ENCODE measurements at regions not wholly inside any gene's neighbourhood (a gene's known extent, or its start where the extent isn't known, plus 50 kb on each side); places are given as distances from the start of the nearest gene placed in this dataset.
"Not testable (repeated sequence)": the region's sequence is repeated elsewhere in the genome, so short reads cannot be mapped to it uniquely, and the experiment has no call there.

DNA sequence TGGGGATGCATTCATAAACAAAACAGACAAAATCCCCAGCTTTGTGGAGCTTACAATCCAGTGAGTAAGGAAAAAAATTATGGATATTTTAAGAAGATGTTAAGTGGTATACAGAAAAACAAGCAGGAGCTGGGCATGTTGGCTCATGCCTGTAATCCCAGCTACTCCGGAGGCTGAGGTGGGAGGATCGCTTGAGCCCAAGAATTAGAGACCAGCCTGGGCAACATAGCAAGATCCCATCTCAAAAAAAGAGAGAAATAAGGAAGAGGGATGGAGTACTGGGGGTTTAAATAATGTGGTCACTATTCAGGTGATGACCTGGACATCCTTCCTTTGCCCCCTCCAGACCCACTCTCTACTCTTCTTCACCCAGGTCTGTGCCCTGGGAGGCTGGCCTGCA lies 55.0 kb upstream of the MDGA1 start:
- Mint-ChIP-seq H3K36me3 (ENCODE audit: unreplicated experiment) (peaks cover 5% of the 10 kb centered on the region), H3K27me3 (ENCODE audit: unreplicated experiment) (peaks cover 7% of the 10 kb centered on the region)

DNA sequence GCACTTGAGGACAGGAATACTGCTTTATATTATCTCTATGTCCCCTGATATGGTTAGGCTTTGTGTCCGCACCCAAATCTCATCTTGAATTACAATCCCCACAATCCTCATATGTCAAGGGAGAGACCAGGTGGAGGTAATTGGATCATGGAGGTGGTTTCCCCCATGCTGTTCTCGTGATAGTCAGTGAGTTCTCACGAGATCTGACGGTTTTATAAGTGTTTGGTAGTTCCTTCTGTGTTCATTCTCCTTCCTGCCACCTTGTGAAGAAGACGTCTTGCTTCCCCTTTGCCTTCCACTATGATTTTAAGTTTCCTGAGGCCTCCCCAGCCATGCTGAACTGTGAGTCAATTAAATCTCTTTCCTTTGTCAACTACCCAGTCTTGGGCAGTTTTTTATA lies 51.7 kb upstream of the MDGA1 start:
- not testable (repeated sequence) for DNase-seq; H3K4me1 Mint-ChIP-seq (ENCODE audit: low read depth, unreplicated experiment); H3K36me3 Mint-ChIP-seq (ENCODE audit: unreplicated experiment); H3K9me3 Mint-ChIP-seq (ENCODE audit: unreplicated experiment); H3K27ac Mint-ChIP-seq (ENCODE audit: unreplicated experiment); H3K27me3 Mint-ChIP-seq (ENCODE audit: unreplicated experiment); H3K4me3 Mint-ChIP-seq (ENCODE audit: unreplicated experiment)

More for the DNA sequence above, 55.0 kb upstream of the MDGA1 start:
- H3K4me3 Mint-ChIP-seq (ENCODE audit: unreplicated experiment), result no peak overlapping the region
- H3K27ac Mint-ChIP-seq (ENCODE audit: unreplicated experiment), result no peak overlapping the region
- TF ChIP-seq, protein P1, sequence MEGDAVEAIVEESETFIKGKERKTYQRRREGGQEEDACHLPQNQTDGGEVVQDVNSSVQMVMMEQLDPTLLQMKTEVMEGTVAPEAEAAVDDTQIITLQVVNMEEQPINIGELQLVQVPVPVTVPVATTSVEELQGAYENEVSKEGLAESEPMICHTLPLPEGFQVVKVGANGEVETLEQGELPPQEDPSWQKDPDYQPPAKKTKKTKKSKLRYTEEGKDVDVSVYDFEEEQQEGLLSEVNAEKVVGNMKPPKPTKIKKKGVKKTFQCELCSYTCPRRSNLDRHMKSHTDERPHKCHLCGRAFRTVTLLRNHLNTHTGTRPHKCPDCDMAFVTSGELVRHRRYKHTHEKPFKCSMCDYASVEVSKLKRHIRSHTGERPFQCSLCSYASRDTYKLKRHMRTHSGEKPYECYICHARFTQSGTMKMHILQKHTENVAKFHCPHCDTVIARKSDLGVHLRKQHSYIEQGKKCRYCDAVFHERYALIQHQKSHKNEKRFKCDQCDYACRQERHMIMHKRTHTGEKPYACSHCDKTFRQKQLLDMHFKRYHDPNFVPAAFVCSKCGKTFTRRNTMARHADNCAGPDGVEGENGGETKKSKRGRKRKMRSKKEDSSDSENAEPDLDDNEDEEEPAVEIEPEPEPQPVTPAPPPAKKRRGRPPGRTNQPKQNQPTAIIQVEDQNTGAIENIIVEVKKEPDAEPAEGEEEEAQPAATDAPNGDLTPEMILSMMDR (IDR thresholded peaks at IDR 0.05; ENCODE audit: partially characterized antibody, unreplicated experiment), result no peak
- peaks cover 5% of the 10 kb centered on the region for H3K4me1 Mint-ChIP-seq (ENCODE audit: low read depth, unreplicated experiment)
- no peak for DNase-seq
- peaks cover 6% of the 10 kb centered on the region for H3K9me3 Mint-ChIP-seq (ENCODE audit: unreplicated experiment)

DNA sequence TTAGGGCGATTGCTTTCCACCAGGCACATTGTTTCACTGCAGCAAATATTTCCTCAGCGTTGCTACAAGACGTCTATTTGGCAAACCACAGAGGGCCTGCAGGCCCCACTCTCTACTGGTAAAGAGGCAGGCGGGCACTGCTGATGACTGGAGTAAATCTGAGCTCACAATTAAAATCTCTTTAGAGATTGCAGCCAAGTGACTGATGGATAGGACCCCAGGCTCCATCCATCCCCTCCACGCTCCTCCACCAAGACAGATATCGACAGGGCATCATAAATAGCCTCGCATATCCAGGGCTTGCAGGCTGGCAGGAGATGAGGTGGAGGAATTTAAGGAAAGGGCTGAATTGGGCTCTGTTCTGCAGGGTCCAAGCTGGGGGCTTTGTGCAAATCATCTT lies 50.4 kb upstream of the MDGA1 start:
- Mint-ChIP-seq H3K4me1 (ENCODE audit: low read depth, unreplicated experiment) (peaks cover 6% of the 10 kb centered on the region), H3K36me3 (ENCODE audit: unreplicated experiment) (no peaks in the 10 kb centered on the region), H3K4me3 (ENCODE audit: unreplicated experiment) (no peak overlapping the region), H3K27ac (ENCODE audit: unreplicated experiment) (no peak overlapping the region), H3K27me3 (ENCODE audit: unreplicated experiment) (peaks cover 4% of the 10 kb centered on the region), H3K9me3 (ENCODE audit: unreplicated experiment) (peaks cover 6% of the 10 kb centered on the region)
- TF ChIP-seq, protein P1 (IDR thresholded peaks at IDR 0.05; ENCODE audit: partially characterized antibody, unreplicated experiment), result no peak
- no peak for DNase-seq
